Breast epithelium (tissue), 3 donors: ENCODE measurements at regions not wholly inside any gene's neighbourhood (a gene's known extent, or its start where the extent isn't known, plus 50 kb on each side); places are given as distances from the start of the nearest gene placed in this dataset.

Experiments
- CTCF ChIP-seq, 3 donors: fragments of 450-650 bp; IDR thresholded peaks; one replicate each; pipeline ENCODE4 v1.5.1; 2016 to 2017; ENCODE audit warnings: antibody characterized with exemption in 3 of 3, mild to moderate bottlenecking in 3 of 3, moderate library complexity in 3 of 3
- POLR2A ChIP-seq: fragments of 450-650 bp; IDR thresholded peaks from one replicate; pipeline ENCODE4 v1.6.1; 2016; ENCODE audit warnings: antibody characterized with exemption, mild to moderate bottlenecking, moderate library complexity

GRCh38 chr20:60787276-60787675 lies 464.8 kb upstream of the CDH4 start:
- TF ChIP-seq CTCF (IDR thresholded peaks at IDR 0.05) (no peak), POLR2A (no peak)
